ENCODE measurements at regions not wholly inside any gene's neighbourhood (a gene's known extent, or its start where the extent isn't known, plus 50 kb on each side); places are given as distances from the start of the nearest gene placed in this dataset.

DNA sequence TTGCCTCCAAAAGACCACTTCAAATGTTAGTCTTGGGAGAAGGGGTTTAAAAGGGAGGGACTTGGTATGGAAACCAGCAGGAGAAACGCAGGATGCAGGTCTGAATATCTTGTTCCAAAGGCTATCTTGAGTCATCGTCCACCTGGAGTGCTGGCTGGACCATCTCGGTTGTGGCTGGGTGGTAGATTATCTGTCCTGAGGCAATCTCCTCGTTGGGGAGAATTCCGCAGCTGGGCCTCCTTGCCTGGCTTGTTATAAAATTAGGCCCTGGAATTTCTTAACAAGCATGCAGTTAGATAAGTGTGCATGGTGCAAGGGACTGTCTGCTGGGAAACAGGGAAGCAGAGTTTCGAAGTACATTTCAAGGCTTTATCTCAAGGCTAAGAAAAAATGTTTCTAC lies 2045.7 kb upstream of the TENM3 start:
- TF ChIP-seq YY1 (IDR thresholded peaks at IDR 0.05; ENCODE audit: insufficient read depth, insufficient read length) (no peak), SUZ12 (IDR thresholded peaks at IDR 0.05; ENCODE audit: extremely low read depth, insufficient read depth, insufficient read length) (no peak)

Data from NT2/D1 (cell line).